ENCODE measurements at regions not wholly inside any gene's neighbourhood (a gene's known extent, or its start where the extent isn't known, plus 50 kb on each side); places are given as distances from the start of the nearest gene placed in this dataset.

- TF ChIP-seq CTCF (IDR thresholded peaks at IDR 0.05 in 2 of 3, conservative IDR thresholded peaks at IDR 0.05 in 1 of 3; ENCODE audit: borderline replicate concordance in 1 of 3, insufficient read depth in 1 of 3, low read depth in 2 of 3, low read length in 2 of 3) = no peak
- TF ChIP-seq POLR2A (IDR thresholded peaks at IDR 0.05; ENCODE audit: borderline replicate concordance, extremely low read depth, insufficient read depth, insufficient read length) = no peak
- TF ChIP-seq EZH2 (IDR thresholded peaks at IDR 0.05) = no peak
- no peak for TF ChIP-seq MAX (IDR thresholded peaks at IDR 0.05)
- no peak for TF ChIP-seq YY1 (IDR thresholded peaks at IDR 0.05; ENCODE audit: extremely low read depth, insufficient replicate concordance, low read depth, low read length)
- TF ChIP-seq CBX3 (IDR thresholded peaks at IDR 0.05; ENCODE audit: low read depth) = no peak
- TF ChIP-seq EZH2phosphoT487 (IDR thresholded peaks at IDR 0.05; ENCODE audit: borderline replicate concordance) = no peak
- no peak for TF ChIP-seq ELF1 (IDR thresholded peaks at IDR 0.05; ENCODE audit: borderline replicate concordance, low read depth)
- no peak for TF ChIP-seq ZBTB33 (IDR thresholded peaks at IDR 0.05; ENCODE audit: extremely low read depth, insufficient replicate concordance, low read length)
- TF ChIP-seq JUND (IDR thresholded peaks at IDR 0.05) = no peak
- no peak for TF ChIP-seq CEBPB (IDR thresholded peaks at IDR 0.05; ENCODE audit: low read depth)
- no peak for TF ChIP-seq FOSL1 (IDR thresholded peaks at IDR 0.05; ENCODE audit: low read depth)
- TF ChIP-seq REST (IDR thresholded peaks at IDR 0.05; ENCODE audit: low read depth) = no peak
- no peak for TF ChIP-seq EGR1 (IDR thresholded peaks at IDR 0.05; ENCODE audit: low read depth)
Observed at GRCh38 chr18:10053861-10054260, 140.0 kb downstream of the VAPA start.

Measured in HCT116 (cell line).